Epithelial cell of proximal tubule (primary cell): ENCODE measurements at regions not wholly inside any gene's neighbourhood (a gene's known extent, or its start where the extent isn't known, plus 50 kb on each side); places are given as distances from the start of the nearest gene placed in this dataset.
"Not testable (repeated sequence)": the region's sequence is repeated elsewhere in the genome, so short reads cannot be mapped to it uniquely, and the experiment has no call there.

Source experiments
- DNase-seq: peaks from one replicate; pipeline ENCODE4 v3.0.0-alpha.2; 2011; ENCODE audit warnings: low read depth
- H3K4me3 ChIP-seq: 2 replicates; pipeline ENCODE4 v1.5.1; 2011; ENCODE audit warnings: low read depth, mild to moderate bottlenecking, low read length
- CTCF ChIP-seq: conservative IDR thresholded peaks from 2 replicates; pipeline ENCODE4 v1.5.1; 2012; ENCODE audit warnings: low read depth, mild to moderate bottlenecking, low read length

- no peak for TF ChIP-seq CTCF
- H3K4me3 ChIP-seq: no peak overlapping the region
- DNase-seq: no peak
These were observed 595.6 kb downstream of the LTN1 start for GRCh38 chr21:28397040-28397439.

GRCh38 chr21:28396421-28396820 is 596.3 kb downstream of the LTN1 start:
- H3K4me3 ChIP-seq: no peak overlapping the region
- TF ChIP-seq CTCF: no peak
- no peak for DNase-seq

- no peak overlapping the region for H3K4me3 ChIP-seq
- TF ChIP-seq CTCF: no peak
- peak; percentile 84 for DNase-seq
These were observed 599.4 kb downstream of the LTN1 start for GRCh38 chr21:28393279-28393678.

GRCh38 chr21:28391938-28392849 is 600.5 kb downstream of the LTN1 start:
- H3K4me3 ChIP-seq: no peak overlapping the region
- DNase-seq: no peak
- no peak for TF ChIP-seq CTCF

- DNase-seq: no peak
- no peak for TF ChIP-seq CTCF
- no peak overlapping the region for H3K4me3 ChIP-seq
These were observed 605.5 kb downstream of the LTN1 start for GRCh38 chr21:28387220-28387619.

- no peak for TF ChIP-seq CTCF
These were observed 606.8 kb downstream of the LTN1 start for GRCh38 chr21:28385845-28386244.

GRCh38 chr21:28381000-28381745 is 611.5 kb downstream of the LTN1 start:
- H3K4me3 ChIP-seq, DNase-seq: not testable (repeated sequence)

More at GRCh38 chr21:28385845-28386244, 606.8 kb downstream of the LTN1 start:
- no peak for DNase-seq
- H3K4me3 ChIP-seq: no peak overlapping the region
